Panc1 (cell line): ENCODE measurements at regions not wholly inside any gene's neighbourhood (a gene's known extent, or its start where the extent isn't known, plus 50 kb on each side); places are given as distances from the start of the nearest gene placed in this dataset.

Experiments
- ATAC-seq: fragments of 200-7000 bp; cut with Tn5 transposase; 2 replicates; pipeline ENCODE4 v1.9.1; 2020; ENCODE audit warnings: mild to moderate bottlenecking, moderate library complexity
- BruUV-seq: library from RNA; stranded (reverse); fragments of 400-500 nt; replicated peaks from 2 replicates; lab custom pipeline; 2021; lab: Mats Ljungman, UMichigan
- CTCF ChIA-PET: fragments of 300-600 bp; sonication (Branson Sonifier 250); formaldehyde crosslinking; loops from one replicate; lab custom pipeline; 2022; ENCODE audit warnings: antibody characterized with exemption; lab: Charles Lee
- POLR2A ChIA-PET: fragments of 300-600 bp; sonication (Branson Sonifier 250); formaldehyde crosslinking; loops from one replicate; lab custom pipeline; 2022; ENCODE audit warnings: antibody characterized with exemption; lab: Charles Lee
- DNase-seq: peaks from one replicate; pipeline ENCODE4 v3.0.0-alpha.2; 2010; ENCODE audit warnings: low read depth, low spot score
- H3K27ac ChIP-seq: 2 replicates; pipeline ENCODE4 v1.5.1; 2011; ENCODE audit warnings: mild to moderate bottlenecking, low read length, inconsistent platforms
- H3K27me3 ChIP-seq: fragments of 200-500 bp; sonication (Bioruptor generic); 2 replicates; pipeline ENCODE4 v1.6.0; 2014; ENCODE audit warnings: low read length, inconsistent platforms; ENCODE audit not compliant: control insufficient read depth, insufficient read depth
- H3K36me3 ChIP-seq: fragments of 200-500 bp; sonication (Bioruptor generic); 2 replicates; pipeline ENCODE4 v1.5.1; 2014; ENCODE audit warnings: inconsistent platforms, mild to moderate bottlenecking, low read length, moderate library complexity; ENCODE audit not compliant: control insufficient read depth, insufficient read depth
- H3K4me1 ChIP-seq: 2 replicates; pipeline ENCODE4 v1.5.1; 2011; ENCODE audit warnings: inconsistent platforms, mild to moderate bottlenecking, low read length, moderate library complexity; ENCODE audit not compliant: control insufficient read depth, insufficient read depth
- H3K4me3 ChIP-seq, 2 experiments: 2 replicates each; pipeline ENCODE4 v1.5.1; 2011 to 2012; ENCODE audit warnings: low read depth in 2 of 2, low read length in 2 of 2, mild to moderate bottlenecking in 2 of 2, inconsistent platforms in 1 of 2, moderate library complexity in 1 of 2
- H3K9me3 ChIP-seq: fragments of 200-500 bp; sonication (Bioruptor generic); 2 replicates; pipeline ENCODE4 v1.5.1; 2014; ENCODE audit warnings: low read depth, mild to moderate bottlenecking, inconsistent platforms, low read length, moderate library complexity; ENCODE audit not compliant: control insufficient read depth, insufficient read depth
- CTCF ChIP-seq: fragments of 450-650 bp; IDR thresholded peaks from 2 replicates; pipeline ENCODE4 v1.5.1; 2017; ENCODE audit warnings: mild to moderate bottlenecking
- POLR2AphosphoS5 ChIP-seq: IDR thresholded peaks from 2 replicates; pipeline ENCODE4 v1.6.1; 2012; ENCODE audit warnings: mild to moderate bottlenecking, low read depth, low read length, moderate library complexity
- REST ChIP-seq, 2 experiments: IDR thresholded peaks; 2 replicates each; pipeline ENCODE4 v1.6.1; 2011 to 2012; ENCODE audit warnings: low read depth in 2 of 2, control low read depth in 1 of 2, low read length in 1 of 2, mild to moderate bottlenecking in 1 of 2, moderate library complexity in 1 of 2; ENCODE audit not compliant: insufficient read depth in 1 of 2
- SIN3A ChIP-seq: IDR thresholded peaks from 2 replicates; pipeline ENCODE4 v1.6.1; 2012; ENCODE audit warnings: low read depth, mild to moderate bottlenecking, low read length, moderate library complexity, borderline replicate concordance; ENCODE audit not compliant: insufficient read depth
- TCF7L2 ChIP-seq: IDR thresholded peaks from 2 replicates; pipeline ENCODE4 v1.6.1; 2011; ENCODE audit warnings: mild to moderate bottlenecking, low read depth, low read length, inconsistent platforms
- in situ Hi-C: cut with HindIII; loops from 2 replicates; pipeline ENCODE4 v1.10.0; 2016; ENCODE audit warnings: low sequenced_read_pairs, low pct_unique_long_range_greater_than_20kb
- intact Hi-C: fragments of 100-400 bp; cut with micrococcal nuclease; formaldehyde crosslinking; loops from one replicate; pipeline ENCODE4 v1.10.0; 2022; ENCODE audit not compliant: unreplicated experiment

GRCh38 chr2:199163613-199164458 lies 293.9 kb downstream of the SATB2 start:
- no peak overlapping the region for H3K27ac ChIP-seq
- in situ Hi-C loops (no loop called here), intact Hi-C loops (no loop called here)
- no peaks in the 10 kb centered on the region for H3K36me3 ChIP-seq
- POLR2A ChIA-PET = no interaction called here
- no peak for ATAC-seq
- TF ChIP-seq REST (IDR thresholded peaks at IDR 0.05; ENCODE audit: insufficient read depth in 1 of 2, low read depth in 2 of 2, low read length in 1 of 2) (no peak), CTCF (no peak), TCF7L2 (no peak), SIN3A (no peak), POLR2AphosphoS5 (no peak)
- no peak for DNase-seq
- CTCF ChIA-PET = no interaction called here
- no peaks in the 10 kb centered on the region for H3K9me3 ChIP-seq
- H3K4me3 ChIP-seq = no peak overlapping the region
- H3K4me1 ChIP-seq = no peaks in the 10 kb centered on the region
- BruUV-seq = no TSS peak
- no peaks in the 10 kb centered on the region for H3K27me3 ChIP-seq

GRCh38 chr2:199160677-199161465 lies 296.9 kb downstream of the SATB2 start:
- ChIA-PET POLR2A (no interaction called here), CTCF (no interaction called here)
- intact Hi-C loops (no loop called here), in situ Hi-C loops (no loop called here)
- no peaks in the 10 kb centered on the region for H3K36me3 ChIP-seq
- no peak for ATAC-seq
- BruUV-seq = no TSS peak
- TF ChIP-seq REST (IDR thresholded peaks at IDR 0.05; ENCODE audit: insufficient read depth in 1 of 2, low read depth in 2 of 2, low read length in 1 of 2) (no peak), CTCF (no peak), SIN3A (no peak), POLR2AphosphoS5 (no peak), TCF7L2 (no peak)
- H3K4me1 ChIP-seq = no peaks in the 10 kb centered on the region
- H3K27me3 ChIP-seq = no peaks in the 10 kb centered on the region
- no peak for DNase-seq
- no peaks in the 10 kb centered on the region for H3K9me3 ChIP-seq
- no peak overlapping the region for H3K27ac ChIP-seq
- no peak overlapping the region for H3K4me3 ChIP-seq
